HCT116 (cell line): ENCODE measurements at regions not wholly inside any gene's neighbourhood (a gene's known extent, or its start where the extent isn't known, plus 50 kb on each side); places are given as distances from the start of the nearest gene placed in this dataset.

Source experiments
- ATF3 ChIP-seq: IDR thresholded peaks from 2 replicates; pipeline ENCODE4 v1.6.1; 2012
- ELF1 ChIP-seq: IDR thresholded peaks from 2 replicates; pipeline ENCODE4 v1.6.1; 2012; ENCODE audit warnings: low read depth, borderline replicate concordance
- EZH2 ChIP-seq: fragments of 200-600 bp; sonication (generic); IDR thresholded peaks from 2 replicates; pipeline ENCODE4 v1.6.1; 2017; ENCODE audit warnings: antibody characterized with exemption, mixed run types
- JUND ChIP-seq: IDR thresholded peaks from 2 replicates; pipeline ENCODE4 v1.6.1; 2012
- MAX ChIP-seq: IDR thresholded peaks from 2 replicates; pipeline ENCODE4 v1.6.1; 2012
- POLR2A ChIP-seq: IDR thresholded peaks from 2 replicates; pipeline ENCODE4 v1.7.0; 2011; ENCODE audit warnings: borderline replicate concordance; ENCODE audit not compliant: insufficient read depth, insufficient read length; ENCODE audit errors: extremely low read depth
- POLR2AphosphoS5 ChIP-seq: IDR thresholded peaks from 2 replicates; pipeline ENCODE4 v1.6.1; 2011; ENCODE audit warnings: mild to moderate bottlenecking, low read depth, low read length, moderate library complexity
- TF ChIP-seq, protein P1 (sequence below), 3 experiments: fragments of 200-600 bp in 1 of 3; sonication (generic) in 1 of 3; IDR thresholded peaks in 2 of 3; conservative IDR thresholded peaks in 1 of 3; 2 replicates each; pipeline ENCODE4 v1.5.1; 2012 to 2017; ENCODE audit warnings: low read depth in 2 of 3, low read length in 2 of 3, antibody characterized with exemption in 1 of 3, borderline replicate concordance in 1 of 3, control low read depth in 1 of 3, mild to moderate bottlenecking in 1 of 3, mixed read lengths in 1 of 3, mixed run types in 1 of 3, moderate library complexity in 1 of 3; ENCODE audit not compliant: insufficient read depth in 1 of 3
- TF ChIP-seq, protein P2 (sequence below): IDR thresholded peaks from 2 replicates; pipeline ENCODE4 v1.6.1; 2012; ENCODE audit warnings: low read depth

- TF ChIP-seq POLR2AphosphoS5 (no peak), MAX (no peak), EZH2 (no peak), POLR2A (no peak), ATF3 (no peak), ELF1 (no peak), JUND (no peak)
- TF ChIP-seq, protein P1, sequence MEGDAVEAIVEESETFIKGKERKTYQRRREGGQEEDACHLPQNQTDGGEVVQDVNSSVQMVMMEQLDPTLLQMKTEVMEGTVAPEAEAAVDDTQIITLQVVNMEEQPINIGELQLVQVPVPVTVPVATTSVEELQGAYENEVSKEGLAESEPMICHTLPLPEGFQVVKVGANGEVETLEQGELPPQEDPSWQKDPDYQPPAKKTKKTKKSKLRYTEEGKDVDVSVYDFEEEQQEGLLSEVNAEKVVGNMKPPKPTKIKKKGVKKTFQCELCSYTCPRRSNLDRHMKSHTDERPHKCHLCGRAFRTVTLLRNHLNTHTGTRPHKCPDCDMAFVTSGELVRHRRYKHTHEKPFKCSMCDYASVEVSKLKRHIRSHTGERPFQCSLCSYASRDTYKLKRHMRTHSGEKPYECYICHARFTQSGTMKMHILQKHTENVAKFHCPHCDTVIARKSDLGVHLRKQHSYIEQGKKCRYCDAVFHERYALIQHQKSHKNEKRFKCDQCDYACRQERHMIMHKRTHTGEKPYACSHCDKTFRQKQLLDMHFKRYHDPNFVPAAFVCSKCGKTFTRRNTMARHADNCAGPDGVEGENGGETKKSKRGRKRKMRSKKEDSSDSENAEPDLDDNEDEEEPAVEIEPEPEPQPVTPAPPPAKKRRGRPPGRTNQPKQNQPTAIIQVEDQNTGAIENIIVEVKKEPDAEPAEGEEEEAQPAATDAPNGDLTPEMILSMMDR (IDR thresholded peaks at IDR 0.05 in 2 of 3, conservative IDR thresholded peaks at IDR 0.05 in 1 of 3; ENCODE audit: borderline replicate concordance in 1 of 3, insufficient read depth in 1 of 3, low read depth in 2 of 3, low read length in 2 of 3): no peak
- TF ChIP-seq, protein P2, sequence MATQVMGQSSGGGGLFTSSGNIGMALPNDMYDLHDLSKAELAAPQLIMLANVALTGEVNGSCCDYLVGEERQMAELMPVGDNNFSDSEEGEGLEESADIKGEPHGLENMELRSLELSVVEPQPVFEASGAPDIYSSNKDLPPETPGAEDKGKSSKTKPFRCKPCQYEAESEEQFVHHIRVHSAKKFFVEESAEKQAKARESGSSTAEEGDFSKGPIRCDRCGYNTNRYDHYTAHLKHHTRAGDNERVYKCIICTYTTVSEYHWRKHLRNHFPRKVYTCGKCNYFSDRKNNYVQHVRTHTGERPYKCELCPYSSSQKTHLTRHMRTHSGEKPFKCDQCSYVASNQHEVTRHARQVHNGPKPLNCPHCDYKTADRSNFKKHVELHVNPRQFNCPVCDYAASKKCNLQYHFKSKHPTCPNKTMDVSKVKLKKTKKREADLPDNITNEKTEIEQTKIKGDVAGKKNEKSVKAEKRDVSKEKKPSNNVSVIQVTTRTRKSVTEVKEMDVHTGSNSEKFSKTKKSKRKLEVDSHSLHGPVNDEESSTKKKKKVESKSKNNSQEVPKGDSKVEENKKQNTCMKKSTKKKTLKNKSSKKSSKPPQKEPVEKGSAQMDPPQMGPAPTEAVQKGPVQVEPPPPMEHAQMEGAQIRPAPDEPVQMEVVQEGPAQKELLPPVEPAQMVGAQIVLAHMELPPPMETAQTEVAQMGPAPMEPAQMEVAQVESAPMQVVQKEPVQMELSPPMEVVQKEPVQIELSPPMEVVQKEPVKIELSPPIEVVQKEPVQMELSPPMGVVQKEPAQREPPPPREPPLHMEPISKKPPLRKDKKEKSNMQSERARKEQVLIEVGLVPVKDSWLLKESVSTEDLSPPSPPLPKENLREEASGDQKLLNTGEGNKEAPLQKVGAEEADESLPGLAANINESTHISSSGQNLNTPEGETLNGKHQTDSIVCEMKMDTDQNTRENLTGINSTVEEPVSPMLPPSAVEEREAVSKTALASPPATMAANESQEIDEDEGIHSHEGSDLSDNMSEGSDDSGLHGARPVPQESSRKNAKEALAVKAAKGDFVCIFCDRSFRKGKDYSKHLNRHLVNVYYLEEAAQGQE: no peak
These were observed 79.7 kb upstream of the RUNX3 start for GRCh38 chr1:25009671-25010262.
